ENCODE measurements at regions not wholly inside any gene's neighbourhood (a gene's known extent, or its start where the extent isn't known, plus 50 kb on each side); places are given as distances from the start of the nearest gene placed in this dataset.

GRCh38 chr4:136571315-136571714 lies 961.0 kb downstream of the PCDH18 start:
- Histone ChIP-seq H3K79me2 (ENCODE audit: control insufficient read depth, low read length) (no peaks in the 10 kb centered on the region), H3K4me3 (ENCODE audit: low read length) (no peak overlapping the region), H3K27ac (ENCODE audit: low read depth, low read length) (no peak overlapping the region), H4K20me1 (ENCODE audit: control insufficient read depth, insufficient read depth, low read depth, low read length) (no peaks in the 10 kb centered on the region), H3K4me1 (ENCODE audit: control insufficient read depth, low read length) (no peaks in the 10 kb centered on the region), H3F3A (ENCODE audit: control insufficient read depth, insufficient read depth) (no peaks in the 10 kb centered on the region), H3K36me3 (ENCODE audit: control insufficient read depth, low read length) (no peaks in the 10 kb centered on the region), H3K9me2 (replicated peaks; ENCODE audit: control insufficient read depth, low read length) (no peaks in the 10 kb centered on the region), H3K9me3 (ENCODE audit: control insufficient read depth, insufficient read depth, low read length) (no peaks in the 10 kb centered on the region), H3K4me2 (ENCODE audit: low read length) (no peak overlapping the region), H3K27me3 (ENCODE audit: control insufficient read depth, low read length) (no peaks in the 10 kb centered on the region)
- TF ChIP-seq CTCF (IDR thresholded peaks at IDR 0.05; ENCODE audit: low read depth, low read length, poor library complexity, severe bottlenecking) (no peak), EZH2phosphoT487 (IDR thresholded peaks at IDR 0.05; ENCODE audit: borderline replicate concordance, low read length) (no peak)

GRCh38 chr4:136562834-136563233 lies 969.5 kb downstream of the PCDH18 start:
- Histone ChIP-seq H3K9me3 (ENCODE audit: control insufficient read depth, insufficient read depth, low read length) (no peaks in the 10 kb centered on the region), H3K27me3 (ENCODE audit: control insufficient read depth, low read length) (no peaks in the 10 kb centered on the region), H3K27ac (ENCODE audit: low read depth, low read length) (no peak overlapping the region), H3K79me2 (ENCODE audit: control insufficient read depth, low read length) (no peaks in the 10 kb centered on the region), H3K9me2 (replicated peaks; ENCODE audit: control insufficient read depth, low read length) (no peaks in the 10 kb centered on the region), H3K36me3 (ENCODE audit: control insufficient read depth, low read length) (no peaks in the 10 kb centered on the region), H3K4me2 (ENCODE audit: low read length) (no peak overlapping the region), H3F3A (ENCODE audit: control insufficient read depth, insufficient read depth) (no peaks in the 10 kb centered on the region), H3K4me1 (ENCODE audit: control insufficient read depth, low read length) (no peaks in the 10 kb centered on the region), H3K4me3 (ENCODE audit: low read length) (no peak overlapping the region), H4K20me1 (ENCODE audit: control insufficient read depth, insufficient read depth, low read depth, low read length) (no peaks in the 10 kb centered on the region)
- TF ChIP-seq EZH2phosphoT487 (IDR thresholded peaks at IDR 0.05; ENCODE audit: borderline replicate concordance, low read length) = no peak

- Histone ChIP-seq H3K4me3 (ENCODE audit: low read length) (no peak overlapping the region), H3K36me3 (ENCODE audit: control insufficient read depth, low read length) (no peaks in the 10 kb centered on the region), H3K27me3 (ENCODE audit: control insufficient read depth, low read length) (no peaks in the 10 kb centered on the region), H3K79me2 (ENCODE audit: control insufficient read depth, low read length) (no peaks in the 10 kb centered on the region), H3K9me2 (replicated peaks; ENCODE audit: control insufficient read depth, low read length) (no peaks in the 10 kb centered on the region), H3K9me3 (ENCODE audit: control insufficient read depth, insufficient read depth, low read length) (no peaks in the 10 kb centered on the region), H3K4me2 (ENCODE audit: low read length) (no peak overlapping the region), H4K20me1 (ENCODE audit: control insufficient read depth, insufficient read depth, low read depth, low read length) (no peaks in the 10 kb centered on the region), H3F3A (ENCODE audit: control insufficient read depth, insufficient read depth) (no peaks in the 10 kb centered on the region), H3K27ac (ENCODE audit: low read depth, low read length) (no peak overlapping the region), H3K4me1 (ENCODE audit: control insufficient read depth, low read length) (no peaks in the 10 kb centered on the region)
- TF ChIP-seq EZH2phosphoT487 (IDR thresholded peaks at IDR 0.05; ENCODE audit: borderline replicate concordance, low read length) (no peak), CTCF (IDR thresholded peaks at IDR 0.05; ENCODE audit: low read depth, low read length, poor library complexity, severe bottlenecking) (no peak)
These were observed 973.3 kb downstream of the PCDH18 start for GRCh38 chr4:136558940-136559494.

GRCh38 chr4:136557396-136557795 lies 974.9 kb downstream of the PCDH18 start:
- H4K20me1 ChIP-seq (ENCODE audit: control insufficient read depth, insufficient read depth, low read depth, low read length) = no peaks in the 10 kb centered on the region
- H3K9me2 ChIP-seq (replicated peaks; ENCODE audit: control insufficient read depth, low read length) = no peaks in the 10 kb centered on the region
- no peaks in the 10 kb centered on the region for H3K36me3 ChIP-seq (ENCODE audit: control insufficient read depth, low read length)
- no peaks in the 10 kb centered on the region for H3K27me3 ChIP-seq (ENCODE audit: control insufficient read depth, low read length)
- H3F3A ChIP-seq (ENCODE audit: control insufficient read depth, insufficient read depth) = no peaks in the 10 kb centered on the region
- no peak overlapping the region for H3K27ac ChIP-seq (ENCODE audit: low read depth, low read length)
- TF ChIP-seq EZH2phosphoT487 (IDR thresholded peaks at IDR 0.05; ENCODE audit: borderline replicate concordance, low read length) = no peak
- no peak for TF ChIP-seq CTCF (IDR thresholded peaks at IDR 0.05; ENCODE audit: low read depth, low read length, poor library complexity, severe bottlenecking)
- no peaks in the 10 kb centered on the region for H3K9me3 ChIP-seq (ENCODE audit: control insufficient read depth, insufficient read depth, low read length)
- no peaks in the 10 kb centered on the region for H3K79me2 ChIP-seq (ENCODE audit: control insufficient read depth, low read length)
- H3K4me3 ChIP-seq (ENCODE audit: low read length) = no peak overlapping the region
- no peak overlapping the region for H3K4me2 ChIP-seq (ENCODE audit: low read length)
- H3K4me1 ChIP-seq (ENCODE audit: control insufficient read depth, low read length) = no peaks in the 10 kb centered on the region
